ENCODE measurements at regions not wholly inside any gene's neighbourhood (a gene's known extent, or its start where the extent isn't known, plus 50 kb on each side); places are given as distances from the start of the nearest gene placed in this dataset.
"Not testable (repeated sequence)": the region's sequence is repeated elsewhere in the genome, so short reads cannot be mapped to it uniquely, and the experiment has no call there.

GRCh38 chr21:18722193-18722592, 318.6 kb upstream of the TMPRSS15 start:
- no peak for DNase-seq

- DNase-seq = no peak
These were observed 319.6 kb upstream of the TMPRSS15 start for GRCh38 chr21:18723171-18723570.

DNA sequence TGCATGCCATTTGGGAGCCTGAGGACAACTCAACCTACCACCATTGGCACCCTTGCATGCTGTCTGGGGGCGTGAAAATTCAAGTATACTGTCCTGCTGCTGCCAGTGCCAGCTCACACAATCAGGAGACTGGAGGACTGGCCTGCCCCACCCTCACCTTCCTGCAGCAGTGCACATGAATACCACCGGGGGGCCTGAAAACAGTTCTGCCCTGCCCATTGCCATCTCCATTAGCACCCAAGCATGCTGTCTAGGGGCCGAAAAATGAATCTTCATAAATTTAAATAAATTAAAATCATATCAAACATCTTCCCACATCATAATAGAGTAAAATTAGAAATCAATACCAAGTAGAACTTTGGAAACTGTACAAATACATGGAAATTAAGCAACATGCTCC, 322.1 kb upstream of the TMPRSS15 start:
- DNase-seq = no peak

DNA sequence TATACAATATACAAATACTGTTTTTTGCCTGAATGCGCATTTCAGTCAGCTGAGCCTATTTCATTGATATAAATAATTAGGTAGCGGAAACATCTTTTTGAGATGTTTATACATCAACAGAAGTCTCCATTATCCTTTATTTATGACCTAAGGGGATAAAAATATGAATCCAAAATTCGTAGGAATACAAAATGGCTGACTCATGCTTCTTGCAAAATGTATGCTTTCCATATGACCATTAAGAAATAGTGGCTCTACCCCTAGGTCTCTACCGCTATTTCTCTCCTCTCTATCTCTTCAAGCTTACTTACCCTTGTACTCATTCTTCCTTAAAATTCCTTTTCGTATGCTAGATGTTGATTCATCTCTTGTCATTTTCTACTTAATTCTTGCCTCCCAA, 338.4 kb upstream of the TMPRSS15 start:
- no peak for DNase-seq

DNA sequence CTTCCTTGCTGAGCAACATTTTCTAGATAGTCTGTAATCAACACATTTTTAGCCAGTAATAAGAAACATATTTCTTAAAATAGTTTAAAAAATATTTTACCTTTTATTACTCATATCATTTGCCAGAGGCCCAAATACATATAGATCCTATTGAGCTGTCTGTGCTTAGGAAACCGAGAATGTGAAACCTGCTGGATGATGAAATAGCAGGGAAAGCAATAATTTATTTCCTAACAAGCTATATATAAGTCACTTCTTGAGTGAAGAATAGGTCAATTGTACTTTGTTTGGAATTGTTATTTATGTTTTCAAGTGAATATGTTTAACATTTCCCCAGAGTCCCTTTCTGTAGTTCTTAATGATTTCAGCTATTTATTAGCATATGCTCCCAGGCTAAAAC, 339.9 kb upstream of the TMPRSS15 start:
- no peak for DNase-seq

DNA sequence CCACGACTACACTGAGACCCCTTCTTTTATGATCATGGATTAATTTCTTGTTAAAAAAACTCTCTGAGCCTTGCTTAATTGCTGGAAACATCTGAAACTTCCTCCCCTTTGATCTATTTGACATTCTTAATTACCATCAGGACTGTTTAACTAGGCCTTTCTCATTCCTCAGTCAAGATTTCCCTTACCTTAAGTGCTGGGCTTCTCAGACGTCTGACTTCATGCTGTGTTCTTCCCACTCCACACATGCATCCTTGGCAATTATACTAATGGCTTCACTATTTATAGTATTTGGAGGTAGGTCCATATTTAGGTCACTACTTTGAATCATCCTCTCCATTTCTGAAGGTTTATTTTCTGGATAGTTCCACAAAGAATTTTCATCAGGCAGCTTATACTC, 341.3 kb upstream of the TMPRSS15 start:
- DNase-seq = no peak

- not testable (repeated sequence) for DNase-seq
These were observed 349.3 kb upstream of the TMPRSS15 start for GRCh38 chr21:18752894-18753293.

DNA sequence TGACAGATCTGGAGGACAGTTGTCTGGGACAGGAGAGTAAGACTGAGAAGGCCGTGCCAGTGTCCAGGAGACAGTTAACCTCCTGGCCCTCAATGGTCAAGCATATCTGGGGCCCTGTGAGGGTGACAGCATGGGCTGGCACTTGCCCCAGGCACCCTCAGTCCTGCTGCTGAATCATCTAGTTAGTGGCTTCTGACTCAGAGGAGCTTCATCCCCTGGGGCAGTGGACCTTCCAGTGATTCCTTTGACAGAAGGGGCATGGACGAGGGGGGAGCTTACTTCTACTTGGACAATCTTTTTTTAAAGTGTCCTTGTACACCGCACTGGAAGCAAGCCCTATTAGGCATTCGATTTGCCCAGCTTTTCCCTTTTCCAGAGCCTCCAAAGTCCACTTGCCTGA, 352.7 kb upstream of the TMPRSS15 start:
- not testable (repeated sequence) for DNase-seq

DNA sequence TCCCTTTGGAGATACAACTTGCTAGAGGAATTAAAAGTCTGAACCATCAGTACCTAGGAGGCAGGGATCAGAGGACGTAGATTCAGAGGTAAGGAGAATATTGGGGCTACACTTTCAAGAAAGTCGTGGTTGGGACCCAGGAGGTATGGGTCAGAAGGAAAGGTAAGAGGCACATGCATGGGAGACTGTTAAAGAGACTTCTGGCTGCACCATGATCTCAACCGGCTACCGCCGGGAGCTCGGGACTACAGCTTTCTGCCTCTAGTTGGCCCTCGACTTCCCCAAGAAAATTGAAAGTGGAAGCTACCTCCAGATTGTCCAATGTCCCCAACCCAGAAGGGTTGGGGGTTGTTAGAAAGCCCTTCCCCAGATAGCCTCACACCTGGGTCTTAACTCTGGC, 355.7 kb upstream of the TMPRSS15 start:
- DNase-seq = no peak

DNA sequence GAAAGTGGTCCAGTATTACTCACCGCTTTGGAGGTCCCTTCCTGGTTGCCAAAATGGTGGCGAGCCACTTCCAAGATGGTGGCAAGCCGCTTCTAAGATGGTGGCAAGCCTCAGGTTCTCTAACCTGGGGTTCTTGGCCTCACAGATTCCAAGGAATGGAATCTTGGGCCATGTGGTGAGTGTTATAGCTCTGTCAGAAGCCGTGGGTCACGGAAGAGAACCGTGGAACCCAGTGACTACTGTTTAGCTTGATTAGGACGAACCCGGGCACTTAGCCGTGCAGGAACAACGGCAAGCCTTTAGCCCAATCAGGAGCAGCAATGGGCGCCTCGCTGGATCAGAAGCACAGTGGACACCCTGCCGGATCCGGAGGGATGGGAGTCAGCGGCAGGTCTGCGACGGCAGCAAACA, 356.2 kb upstream of the TMPRSS15 start:
- DNase-seq = no peak

DNA sequence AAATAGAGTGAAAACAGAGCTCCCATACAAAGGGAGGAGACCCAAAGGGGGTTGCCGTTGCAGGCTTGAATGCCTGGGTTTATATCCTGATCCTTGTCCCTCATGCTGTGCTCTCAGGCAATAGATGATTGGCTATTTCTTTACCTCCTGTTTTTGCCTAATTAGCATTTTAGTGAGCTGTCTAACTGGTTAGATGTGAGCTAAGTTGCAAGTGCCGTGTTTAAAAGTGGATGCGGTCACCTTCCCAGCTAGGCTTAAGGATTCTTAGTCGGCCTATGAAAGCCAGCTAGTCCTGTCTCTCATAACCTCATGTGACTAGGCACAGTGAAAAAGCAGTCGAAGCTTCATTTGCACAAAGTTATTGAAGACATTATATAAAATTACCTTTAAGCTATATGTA, 356.7 kb upstream of the TMPRSS15 start:
- no peak for DNase-seq

GRCh38 chr21:18764720-18765119, 361.1 kb upstream of the TMPRSS15 start:
- DNase-seq = no peak

GRCh38 chr21:18769599-18769998, 366.0 kb upstream of the TMPRSS15 start:
- DNase-seq = no peak

DNA sequence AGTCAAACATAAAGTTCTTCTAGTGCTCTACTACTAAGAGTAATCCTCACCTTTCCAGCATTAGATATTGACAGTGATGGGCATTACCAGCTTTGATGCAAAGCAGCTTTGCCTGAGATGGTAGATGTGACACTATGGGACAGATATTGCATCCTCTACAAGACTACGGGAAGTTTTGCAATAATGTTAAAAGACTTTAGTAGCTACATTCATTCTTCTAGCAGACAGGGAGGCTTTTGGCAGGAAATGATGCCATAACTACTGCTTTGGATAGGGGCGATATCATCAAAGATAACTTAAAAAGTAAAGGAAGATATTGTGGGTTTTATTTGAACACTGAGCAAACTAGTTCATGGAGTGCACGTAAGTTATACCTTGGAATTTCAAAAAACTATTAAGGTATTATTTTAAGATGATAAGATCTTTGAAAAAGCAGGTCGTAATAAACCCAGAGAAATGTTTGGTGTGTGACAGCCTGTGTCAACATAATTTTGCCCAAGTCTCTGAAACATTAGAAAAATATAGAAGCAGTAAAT, 368.3 kb upstream of the TMPRSS15 start:
- no peak for DNase-seq

GRCh38 chr21:18772404-18772803, 368.8 kb upstream of the TMPRSS15 start:
- DNase-seq = no peak

GRCh38 chr21:18772897-18773296, 369.3 kb upstream of the TMPRSS15 start:
- no peak for DNase-seq

DNA sequence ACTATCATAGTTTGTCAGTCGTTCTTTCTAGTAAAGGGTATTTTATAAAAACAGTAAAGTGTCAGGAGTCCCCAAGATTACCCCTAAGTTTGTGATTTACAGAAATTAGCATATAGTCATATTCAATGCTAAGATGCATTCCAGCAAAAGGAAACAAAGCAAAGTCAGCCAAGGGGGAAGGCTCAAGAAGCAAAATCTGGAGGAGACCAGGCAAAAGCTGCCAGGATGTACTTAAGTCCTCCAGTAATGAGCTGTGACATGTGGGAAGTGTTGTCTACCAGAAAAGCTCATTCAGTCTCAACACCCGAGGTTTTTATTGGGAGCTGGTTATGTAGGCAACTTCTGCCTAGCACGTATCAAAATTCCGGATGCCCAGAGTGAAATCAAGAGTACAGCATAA, 373.4 kb upstream of the TMPRSS15 start:
- no peak for DNase-seq

- DNase-seq = no peak
These were observed 379.1 kb upstream of the TMPRSS15 start for GRCh38 chr21:18782721-18783120.

DNA sequence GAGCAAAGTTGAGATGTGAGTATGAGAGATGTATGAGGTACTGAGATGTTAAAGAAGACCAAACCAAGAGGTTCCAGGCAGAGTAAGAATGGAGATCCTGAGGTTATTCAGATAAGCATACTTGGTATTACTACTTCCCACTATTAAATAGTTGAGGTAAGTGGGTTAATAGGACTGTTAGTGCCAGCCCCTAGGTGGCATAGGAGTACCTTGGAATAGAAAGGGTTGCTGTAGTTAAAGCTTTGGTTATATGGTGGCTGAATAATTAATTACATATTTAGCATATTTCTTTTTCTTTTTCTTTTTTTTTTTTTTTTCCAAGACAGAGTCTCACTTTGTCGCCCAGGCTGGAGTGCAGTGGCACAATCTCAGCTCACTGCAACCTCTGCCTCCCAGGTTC, 397.9 kb upstream of the TMPRSS15 start:
- DNase-seq = peak in 1 of 2 experiments; percentile 46

GRCh38 chr21:18803624-18804023, 400.0 kb upstream of the TMPRSS15 start:
- DNase-seq = no peak

DNA sequence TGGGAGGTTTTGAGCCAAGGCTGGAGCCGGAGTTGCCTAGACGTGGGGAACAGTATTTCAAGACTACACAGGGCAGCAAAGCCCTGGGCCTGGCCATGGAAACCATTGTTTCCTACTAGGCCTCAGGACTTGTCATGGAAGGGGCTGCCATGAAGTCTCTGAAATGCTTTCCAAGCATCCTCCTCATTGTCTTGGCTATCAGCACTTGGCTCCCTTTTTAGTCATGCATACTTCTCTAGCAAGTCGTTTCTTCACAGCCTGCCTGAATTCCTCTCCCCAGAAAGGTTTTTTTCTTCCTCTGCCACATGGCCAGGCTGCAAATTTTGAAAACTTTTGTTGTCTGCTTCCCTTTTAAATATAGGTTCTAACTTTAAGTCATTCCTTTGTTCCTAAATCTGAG, 406.6 kb upstream of the TMPRSS15 start:
- DNase-seq = no peak

GRCh38 chr21:18812308-18812707, 408.7 kb upstream of the TMPRSS15 start:
- no peak for DNase-seq

DNA sequence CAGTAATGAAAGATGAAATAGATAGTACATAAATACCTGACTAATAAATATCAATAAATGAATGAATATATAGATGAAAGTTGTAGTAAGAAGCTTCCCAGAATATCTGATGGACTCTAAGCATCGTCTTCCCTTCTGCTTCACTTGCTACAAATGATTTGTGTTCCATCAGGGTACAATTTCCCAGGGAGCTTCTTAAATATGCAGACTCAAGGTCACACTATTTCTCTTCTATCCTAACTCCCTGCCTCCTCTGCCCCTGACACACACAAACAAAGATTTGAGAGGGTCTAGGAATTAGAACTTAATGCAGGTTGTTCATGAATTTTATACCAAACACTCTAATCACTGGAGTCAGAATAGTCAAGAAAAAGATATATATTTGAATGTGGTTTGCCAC, 415.9 kb upstream of the TMPRSS15 start:
- DNase-seq = no peak

- DNase-seq = no peak
These were observed 423.0 kb upstream of the TMPRSS15 start for GRCh38 chr21:18826562-18826961.

- no peak for DNase-seq
These were observed 428.5 kb upstream of the TMPRSS15 start for GRCh38 chr21:18831942-18832676.

All from NCI-H446 (cell line).